Esophagus muscularis mucosa (tissue), 3 donors: ENCODE measurements at regions not wholly inside any gene's neighbourhood (a gene's known extent, or its start where the extent isn't known, plus 50 kb on each side); places are given as distances from the start of the nearest gene placed in this dataset.

Experiments used
- POLR2AphosphoS5 ChIP-seq, 2 donors: sonication (generic); formaldehyde crosslinking; IDR thresholded peaks; one replicate each; pipeline ENCODE4 v1.6.1; 2017; ENCODE audit warnings: antibody characterized with exemption in 2 of 2
- TF ChIP-seq, protein P1 (sequence below), 3 experiments: fragments of 200-600 bp in 2 of 3; fragments of 450-650 bp in 1 of 3; sonication (generic) in 2 of 3; IDR thresholded peaks; one replicate each; pipeline ENCODE4 v1.5.1; 2017 to 2019; ENCODE audit warnings: antibody characterized with exemption in 3 of 3, mild to moderate bottlenecking in 2 of 3, moderate library complexity in 1 of 3

DNA sequence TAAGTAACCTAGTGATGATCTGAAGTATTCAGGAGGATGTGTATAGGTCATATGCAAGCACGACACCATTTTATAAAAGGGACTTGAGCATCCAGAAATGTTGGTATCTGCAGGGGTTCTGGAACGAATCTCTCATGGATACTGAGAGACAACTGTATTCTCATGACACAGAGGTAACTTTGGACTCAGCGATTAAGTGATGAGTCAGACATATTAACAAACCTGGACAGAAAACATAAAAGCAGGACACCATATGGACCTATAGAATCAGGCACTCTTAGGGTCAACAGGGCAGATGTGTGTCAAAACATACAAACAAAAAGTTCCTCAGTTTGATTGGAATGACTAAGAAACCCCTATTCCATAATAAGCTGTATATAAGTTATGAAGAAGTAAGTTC is 248.1 kb downstream of the ANKRD7 start:
- TF ChIP-seq POLR2AphosphoS5 (IDR thresholded peaks at IDR 0.05), result no peak
- TF ChIP-seq, protein P1, sequence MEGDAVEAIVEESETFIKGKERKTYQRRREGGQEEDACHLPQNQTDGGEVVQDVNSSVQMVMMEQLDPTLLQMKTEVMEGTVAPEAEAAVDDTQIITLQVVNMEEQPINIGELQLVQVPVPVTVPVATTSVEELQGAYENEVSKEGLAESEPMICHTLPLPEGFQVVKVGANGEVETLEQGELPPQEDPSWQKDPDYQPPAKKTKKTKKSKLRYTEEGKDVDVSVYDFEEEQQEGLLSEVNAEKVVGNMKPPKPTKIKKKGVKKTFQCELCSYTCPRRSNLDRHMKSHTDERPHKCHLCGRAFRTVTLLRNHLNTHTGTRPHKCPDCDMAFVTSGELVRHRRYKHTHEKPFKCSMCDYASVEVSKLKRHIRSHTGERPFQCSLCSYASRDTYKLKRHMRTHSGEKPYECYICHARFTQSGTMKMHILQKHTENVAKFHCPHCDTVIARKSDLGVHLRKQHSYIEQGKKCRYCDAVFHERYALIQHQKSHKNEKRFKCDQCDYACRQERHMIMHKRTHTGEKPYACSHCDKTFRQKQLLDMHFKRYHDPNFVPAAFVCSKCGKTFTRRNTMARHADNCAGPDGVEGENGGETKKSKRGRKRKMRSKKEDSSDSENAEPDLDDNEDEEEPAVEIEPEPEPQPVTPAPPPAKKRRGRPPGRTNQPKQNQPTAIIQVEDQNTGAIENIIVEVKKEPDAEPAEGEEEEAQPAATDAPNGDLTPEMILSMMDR (IDR thresholded peaks at IDR 0.05), result no peak
